ENCODE measurements at regions not wholly inside any gene's neighbourhood (a gene's known extent, or its start where the extent isn't known, plus 50 kb on each side); places are given as distances from the start of the nearest gene placed in this dataset.

GRCh38 chr4:173827707-173828106, 297.7 kb upstream of the HAND2 start:
- no peak for DNase-seq
- intact Hi-C loops (cut with DNase I), result no loop called here
- ATAC-seq (ENCODE audit: poor library complexity), result peak; percentile 49

GRCh38 chr4:173821876-173822275, 291.8 kb upstream of the HAND2 start:
- no peak for ATAC-seq (ENCODE audit: poor library complexity)
- intact Hi-C loops (cut with DNase I), result no loop called here
- DNase-seq, result no peak

DNA sequence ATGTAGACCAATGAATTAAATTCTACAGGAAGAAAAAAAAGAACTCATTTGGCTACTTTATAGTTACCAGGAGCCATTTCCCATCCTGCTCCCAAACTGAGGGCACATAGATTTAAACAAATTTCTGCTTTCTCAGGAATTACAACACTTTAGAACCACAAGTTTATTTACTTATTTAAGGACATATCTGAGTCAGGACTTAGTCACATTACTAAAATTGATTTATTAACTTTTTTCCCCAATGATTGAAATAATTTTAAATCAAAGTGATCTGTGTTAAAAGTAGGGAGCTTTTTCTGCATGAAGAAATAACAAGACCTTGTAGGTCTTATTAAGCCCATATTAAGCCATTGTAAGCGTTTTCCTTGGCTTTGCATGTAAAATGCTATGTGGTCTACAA, 291.0 kb upstream of the HAND2 start:
- ATAC-seq (ENCODE audit: poor library complexity) (no peak), DNase-seq (no peak)
- intact Hi-C loops (cut with DNase I), result no loop called here

DNA sequence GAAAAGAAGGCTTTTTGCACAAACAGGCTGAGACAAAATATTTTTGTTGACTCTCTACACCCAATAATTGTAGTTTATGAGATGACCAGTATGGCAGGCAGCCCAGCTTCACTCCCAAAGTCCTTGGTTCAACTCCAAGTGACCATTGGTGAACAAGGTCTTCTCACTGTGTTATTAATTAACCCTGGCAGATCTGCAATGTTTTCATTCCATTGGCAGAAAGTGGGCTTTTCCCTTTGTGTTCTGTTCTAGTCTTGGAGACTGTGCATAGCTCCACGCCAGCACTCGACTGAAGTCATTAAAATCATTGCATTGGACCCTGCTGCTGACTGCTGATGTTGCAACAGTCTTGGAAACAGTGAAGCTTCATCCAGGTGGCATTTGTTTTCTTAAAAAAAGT, 277.3 kb upstream of the HAND2 start:
- DNase-seq (peak; percentile 57), ATAC-seq (ENCODE audit: poor library complexity) (peak; percentile 90)
- intact Hi-C loops (cut with DNase I), result no loop called here

- ATAC-seq (ENCODE audit: poor library complexity) (no peak), DNase-seq (no peak)
- intact Hi-C loops (cut with DNase I), result no loop called here
These were observed 275.9 kb upstream of the HAND2 start for GRCh38 chr4:173805884-173806283.

DNA sequence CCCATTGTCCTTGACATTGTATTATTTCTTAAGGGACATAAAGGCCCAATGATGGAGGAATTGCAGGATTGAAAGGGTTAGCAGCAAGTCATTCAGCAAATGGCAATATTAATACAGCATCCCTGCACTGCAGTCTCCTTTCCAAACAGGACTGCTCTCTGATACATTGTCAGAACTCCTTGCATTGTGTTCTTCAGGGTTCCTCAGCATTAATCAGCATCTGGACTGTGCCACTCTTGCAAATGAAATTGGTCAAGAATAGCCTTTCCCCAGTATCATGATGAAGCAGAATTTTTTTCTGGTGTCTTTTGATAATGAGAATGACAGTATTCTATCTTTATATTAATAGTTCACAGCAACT, 272.6 kb upstream of the HAND2 start:
- intact Hi-C loops (cut with DNase I), result no loop called here
- no peak for ATAC-seq (ENCODE audit: poor library complexity)
- no peak for DNase-seq

DNA sequence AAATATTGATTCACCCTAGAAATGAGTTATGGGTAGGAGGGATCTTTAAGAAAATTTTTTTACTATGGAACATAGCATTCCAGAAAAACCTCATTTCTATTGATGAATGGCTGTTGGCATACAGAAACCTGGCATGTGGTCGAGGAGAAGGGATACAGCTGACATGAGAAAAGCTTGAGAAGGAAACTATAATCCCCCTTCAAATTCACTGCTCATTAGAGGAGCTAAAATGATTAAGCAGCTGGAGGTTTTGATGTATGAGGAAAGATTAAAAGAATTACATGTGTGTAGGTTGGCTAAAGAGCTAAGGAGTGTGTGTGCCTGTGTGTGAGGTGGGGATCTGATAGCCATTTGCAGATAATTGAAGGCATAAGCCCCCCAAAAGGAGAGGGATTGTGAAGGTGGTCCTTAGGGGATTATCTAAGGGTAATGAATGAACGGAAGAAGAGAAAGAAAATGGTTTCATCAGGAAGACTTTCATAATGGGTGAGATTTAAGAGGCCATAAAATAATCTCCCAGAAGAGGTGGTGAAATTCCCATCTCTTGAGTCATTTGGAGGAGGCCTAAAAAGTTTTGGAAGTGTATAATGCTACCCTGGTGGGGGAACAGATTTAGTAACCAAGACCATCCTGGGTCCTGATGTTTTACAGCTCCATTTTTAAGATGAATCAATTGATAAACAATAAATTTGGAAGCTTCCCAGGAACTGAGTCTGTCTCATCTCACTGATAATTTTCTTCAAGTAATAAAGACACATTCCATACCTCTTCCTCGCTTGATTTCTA, 272.0 kb upstream of the HAND2 start:
- no peak for ATAC-seq (ENCODE audit: poor library complexity)
- intact Hi-C loops (cut with DNase I), result no loop called here
- DNase-seq, result no peak

GRCh38 chr4:173801361-173801760, 271.3 kb upstream of the HAND2 start:
- ATAC-seq (ENCODE audit: poor library complexity) (no peak), DNase-seq (no peak)
- intact Hi-C loops (cut with DNase I), result no loop called here

- ATAC-seq (ENCODE audit: poor library complexity) (no peak), DNase-seq (no peak)
- intact Hi-C loops (cut with DNase I), result no loop called here
These were observed 267.3 kb upstream of the HAND2 start for GRCh38 chr4:173797296-173797695.

DNA sequence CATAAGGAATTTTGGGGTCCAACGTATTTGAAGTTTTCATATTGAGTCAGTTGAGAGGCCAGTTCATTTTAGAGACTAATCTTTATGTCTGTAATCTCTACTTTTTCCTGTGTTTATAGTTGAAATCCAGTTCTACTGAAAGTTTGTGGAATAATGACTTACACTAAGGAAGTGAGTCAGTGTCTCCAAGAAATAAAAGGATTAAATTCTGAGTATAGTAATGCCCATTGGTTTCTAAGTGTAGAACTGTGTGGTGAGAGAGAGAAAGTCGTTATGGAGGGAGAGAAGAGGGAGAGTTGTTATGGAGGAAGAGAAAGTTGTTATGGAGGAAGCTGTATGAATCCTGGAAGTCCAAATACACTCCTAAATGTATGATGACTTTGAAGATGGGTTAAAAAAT, 264.6 kb upstream of the HAND2 start:
- ATAC-seq (ENCODE audit: poor library complexity), result no peak
- intact Hi-C loops (cut with DNase I), result no loop called here
- DNase-seq, result no peak

DNA sequence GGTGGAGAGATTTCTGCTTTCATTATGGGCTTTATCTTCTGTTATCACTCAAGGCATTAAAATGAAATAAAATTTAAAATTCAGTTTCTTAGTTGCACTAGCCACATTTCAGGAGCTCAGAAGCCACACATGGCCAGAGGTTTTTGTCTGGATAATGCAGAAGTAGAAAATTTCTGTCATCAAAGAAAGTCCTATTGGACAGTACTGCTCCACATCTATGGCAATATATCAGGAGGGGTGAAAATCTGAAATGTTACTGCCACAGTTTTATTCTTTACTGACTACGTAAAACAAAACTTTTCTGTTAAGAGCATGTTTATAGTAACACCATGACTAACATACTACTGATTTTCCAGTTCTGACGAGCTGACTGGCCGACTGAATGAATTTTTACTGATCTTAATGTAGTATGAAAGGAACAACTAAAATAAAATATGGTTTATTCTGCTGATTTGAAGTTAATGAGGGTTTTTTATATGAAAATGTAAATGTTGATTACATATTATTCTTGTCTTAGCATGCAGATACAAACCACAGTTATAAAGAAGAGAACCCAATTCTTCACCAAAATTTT, 264.0 kb upstream of the HAND2 start:
- ATAC-seq (ENCODE audit: poor library complexity), result no peak
- DNase-seq, result no peak
- intact Hi-C loops (cut with DNase I), result no loop called here

- intact Hi-C loops (cut with DNase I), result no loop called here
These were observed 252.6 kb upstream of the HAND2 start for GRCh38 chr4:173782660-173783059.

GRCh38 chr4:173777921-173778320, 247.9 kb upstream of the HAND2 start:
- intact Hi-C loops (cut with DNase I), result no loop called here
- DNase-seq (no peak), ATAC-seq (ENCODE audit: poor library complexity) (no peak)

More at GRCh38 chr4:173782660-173783059, 252.6 kb upstream of the HAND2 start:
- DNase-seq (no peak), ATAC-seq (ENCODE audit: poor library complexity) (no peak)

DNA sequence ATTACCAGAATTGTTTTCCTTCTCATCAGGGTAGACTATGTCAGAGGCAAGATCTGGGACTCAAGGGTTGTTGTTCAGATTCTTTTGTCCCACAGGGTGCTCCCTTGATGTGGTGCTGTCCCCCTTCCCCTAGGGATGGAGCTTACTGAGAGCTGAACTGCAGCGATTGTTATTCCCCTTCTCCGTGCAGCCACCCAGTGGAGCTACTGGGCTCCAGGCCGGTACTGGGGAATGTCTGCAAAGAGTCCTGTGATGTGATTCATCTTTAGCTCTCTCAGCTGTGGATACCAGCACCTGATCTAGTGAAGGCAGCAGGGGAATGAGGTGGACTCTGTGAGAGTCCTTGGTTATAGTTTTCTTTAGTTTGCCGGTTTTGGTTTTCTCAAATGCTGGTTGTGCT, 247.4 kb upstream of the HAND2 start:
- intact Hi-C loops (cut with DNase I), result no loop called here
- DNase-seq (no peak), ATAC-seq (ENCODE audit: poor library complexity) (no peak)

DNA sequence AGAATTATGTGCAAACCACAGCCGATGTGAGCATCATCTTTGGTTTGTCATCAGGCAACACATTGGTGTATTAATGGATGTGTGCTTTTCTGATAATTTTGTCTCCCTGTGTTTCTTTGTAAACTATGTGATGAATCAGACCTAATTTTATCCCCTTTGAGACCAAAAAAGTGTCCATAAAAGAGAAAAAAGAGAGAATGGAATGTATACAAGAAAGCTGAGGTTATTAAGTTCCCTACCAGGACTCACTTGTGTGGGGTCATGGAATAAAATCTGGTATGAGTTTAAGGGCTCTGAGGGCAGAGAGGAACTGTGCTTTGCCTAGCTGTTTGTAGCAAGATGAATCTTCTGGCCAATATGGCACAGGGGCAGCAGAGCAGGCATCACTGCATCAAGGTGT, 239.5 kb upstream of the HAND2 start:
- intact Hi-C loops (cut with DNase I), result loop anchor here (10.0 kb wide), 1 partner anchor 215 kb away; no protein-coding TSS in a partner anchor

GRCh38 chr4:173767650-173768049, 237.6 kb upstream of the HAND2 start:
- no peak for ATAC-seq (ENCODE audit: poor library complexity)
- intact Hi-C loops (cut with DNase I), result loop anchor here (10.0 kb wide), 1 partner anchor 217 kb away; no protein-coding TSS in a partner anchor
- no peak for DNase-seq

More for the DNA sequence above, 239.5 kb upstream of the HAND2 start:
- ATAC-seq (ENCODE audit: poor library complexity) (no peak), DNase-seq (no peak)

DNA sequence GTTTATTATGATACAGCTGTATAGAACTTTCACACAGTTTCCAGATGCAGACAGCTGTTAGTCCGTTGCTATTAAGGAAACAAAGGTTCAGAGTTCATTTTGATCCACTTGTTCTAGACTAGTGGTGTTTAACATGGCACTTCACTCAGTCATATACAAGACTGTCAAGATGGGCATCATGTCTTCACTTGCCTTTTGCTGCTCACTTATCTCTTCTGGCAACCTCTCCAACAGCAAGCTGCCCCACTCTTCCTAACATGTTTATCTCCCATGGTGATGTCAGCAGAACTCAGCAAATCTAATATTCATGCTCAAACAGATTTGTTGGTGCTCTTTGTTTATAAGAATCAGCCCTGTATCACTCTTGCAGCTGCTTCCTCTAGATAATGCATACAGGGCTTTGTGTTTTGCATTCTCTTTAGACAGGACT, 236.2 kb upstream of the HAND2 start:
- no peak for ATAC-seq (ENCODE audit: poor library complexity)
- DNase-seq, result no peak
- intact Hi-C loops (cut with DNase I), result loop anchor here (10.0 kb wide), 1 partner anchor 219 kb away; no protein-coding TSS in a partner anchor

DNA sequence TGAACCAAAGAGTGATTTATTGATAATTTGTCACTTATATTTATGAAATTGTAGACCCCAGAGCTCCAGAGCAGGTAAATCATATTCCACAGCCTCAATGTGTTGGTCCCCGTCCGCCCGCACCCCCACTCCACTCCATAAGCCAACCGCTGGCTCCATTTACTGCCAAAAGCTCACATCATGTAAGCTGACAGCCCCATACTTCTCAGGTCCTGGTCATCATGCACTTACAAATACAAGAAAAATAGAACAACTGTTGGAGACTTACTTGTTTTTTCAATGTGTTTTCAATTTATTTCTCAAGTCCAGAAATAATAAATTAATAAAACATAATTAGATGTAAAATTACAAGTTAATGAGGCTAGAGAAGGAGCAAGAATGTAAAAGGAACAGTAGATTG, 235.7 kb upstream of the HAND2 start:
- intact Hi-C loops (cut with DNase I), result loop anchor here (10.0 kb wide), 1 partner anchor 219 kb away; no protein-coding TSS in a partner anchor
- ATAC-seq (ENCODE audit: poor library complexity), result no peak
- no peak for DNase-seq

- ATAC-seq (ENCODE audit: poor library complexity) (no peak), DNase-seq (no peak)
- intact Hi-C loops (cut with DNase I), result loop anchor here (10.0 kb wide), 1 partner anchor 221 kb away; no protein-coding TSS in a partner anchor
These were observed 233.4 kb upstream of the HAND2 start for GRCh38 chr4:173763389-173763788.

GRCh38 chr4:173761938-173762337, 231.9 kb upstream of the HAND2 start:
- peak; percentile 69 for ATAC-seq (ENCODE audit: poor library complexity)
- no peak for DNase-seq
- intact Hi-C loops (cut with DNase I), result loop anchor here (10.0 kb wide), 1 partner anchor 223 kb away; no protein-coding TSS in a partner anchor
